Peyer's patch (tissue), 4 donors: ENCODE measurements at regions not wholly inside any gene's neighbourhood (a gene's known extent, or its start where the extent isn't known, plus 50 kb on each side); places are given as distances from the start of the nearest gene placed in this dataset.

ENCODE experiments used
- DNase-seq, 3 donors: peaks; one replicate each; pipeline ENCODE4 v3.0.0-alpha.2; 2017 to 2019
- H3K27ac ChIP-seq, 4 donors: fragments of 200-600 bp; sonication (generic); one replicate each; pipeline ENCODE4 v1.5.1; 2016 to 2019
- H3K27me3 ChIP-seq, 2 donors: fragments of 200-600 bp; sonication (generic); one replicate each; pipeline ENCODE4 v1.5.1; 2019
- H3K36me3 ChIP-seq, 3 donors: fragments of 200-600 bp; sonication (generic); one replicate each; pipeline ENCODE4 v1.5.1; 2016 to 2019
- H3K4me1 ChIP-seq, 4 donors: fragments of 200-600 bp; sonication (generic); one replicate each; pipeline ENCODE4 v1.5.1; 2016 to 2019
- H3K4me3 ChIP-seq, 4 donors: fragments of 200-600 bp; sonication (generic); 1 replicate in 3 of 4; 2 replicates in 1 of 4; pipeline ENCODE4 v1.5.1; 2016 to 2019; ENCODE audit warnings: mild to moderate bottlenecking in 1 of 4
- H3K9me3 ChIP-seq, 4 donors: fragments of 200-600 bp; sonication (generic); one replicate each; pipeline ENCODE4 v1.5.1; 2016 to 2019; ENCODE audit warnings: mild to moderate bottlenecking in 1 of 4
- CTCF ChIP-seq, 6 experiments: fragments of 450-650 bp in 4 of 6; fragments of 200-600 bp in 2 of 6; sonication (generic) in 1 of 6; IDR thresholded peaks; one replicate each; pipeline ENCODE4 v1.5.1; 2017 to 2019; ENCODE audit warnings: antibody characterized with exemption in 6 of 6, mild to moderate bottlenecking in 3 of 6, moderate library complexity in 1 of 6
- POLR2A ChIP-seq, 2 donors: fragments of 450-650 bp; IDR thresholded peaks; one replicate each; pipeline ENCODE4 v1.5.1; 2017; ENCODE audit warnings: antibody characterized with exemption in 2 of 2, mild to moderate bottlenecking in 2 of 2, moderate library complexity in 2 of 2

DNA sequence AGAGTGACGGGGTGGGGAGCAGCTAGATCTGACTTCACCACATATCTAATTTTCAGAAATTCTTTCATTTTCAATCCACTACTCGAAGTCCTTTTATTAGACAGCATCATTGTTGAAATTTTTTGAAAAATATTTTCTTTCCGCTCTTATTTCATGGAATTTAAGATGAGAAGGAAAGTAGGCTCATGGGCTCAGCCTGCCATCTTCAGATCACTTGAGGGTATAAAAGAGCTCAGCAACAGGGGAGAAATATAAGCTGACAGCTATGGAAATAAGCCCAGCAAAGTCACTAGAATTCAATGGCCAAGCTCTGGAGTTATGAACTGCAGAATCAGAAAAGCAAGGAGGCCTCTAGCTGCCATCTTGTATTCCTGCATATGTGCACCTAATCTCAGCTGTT lies 389.1 kb downstream of the XPNPEP1 start:
- H3K4me1 ChIP-seq = no peaks in the 10 kb centered on the region
- H3K27me3 ChIP-seq = no peaks in the 10 kb centered on the region
- TF ChIP-seq CTCF (IDR thresholded peaks at IDR 0.05) = no peak
- no peak for TF ChIP-seq POLR2A (IDR thresholded peaks at IDR 0.05)
- H3K36me3 ChIP-seq = no peaks in the 10 kb centered on the region
- no peak for DNase-seq
- no peaks in the 10 kb centered on the region for H3K9me3 ChIP-seq
- no peak overlapping the region for H3K4me3 ChIP-seq
- no peak overlapping the region for H3K27ac ChIP-seq

- Histone ChIP-seq H3K36me3 (no peaks in the 10 kb centered on the region), H3K9me3 (no peaks in the 10 kb centered on the region), H3K27ac (no peak overlapping the region), H3K4me3 (no peak overlapping the region), H3K4me1 (no peaks in the 10 kb centered on the region), H3K27me3 (no peaks in the 10 kb centered on the region)
- TF ChIP-seq POLR2A (IDR thresholded peaks at IDR 0.05) (no peak), CTCF (IDR thresholded peaks at IDR 0.05) (no peak)
- DNase-seq = no peak
Observed at GRCh38 chr10:109529258-109529657, 394.1 kb downstream of the XPNPEP1 start.

DNA sequence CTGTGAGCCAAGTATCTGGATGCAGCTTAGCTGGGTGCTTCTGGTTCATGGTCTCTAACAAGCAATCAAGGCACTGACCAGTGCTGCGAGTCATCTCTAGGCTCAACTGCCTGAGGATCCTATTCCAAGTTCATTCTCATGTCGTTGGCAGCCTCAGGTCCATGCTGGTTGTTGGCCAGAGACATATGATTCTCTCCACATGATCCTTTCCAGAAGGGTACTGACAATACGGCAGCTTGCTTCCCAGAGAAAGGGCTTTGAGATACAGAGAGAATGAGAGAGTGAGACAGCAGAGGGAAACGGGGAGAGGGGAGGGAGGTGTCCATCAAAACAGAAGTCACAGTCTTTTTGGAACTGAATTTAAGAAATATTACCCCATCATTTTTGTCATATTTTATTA lies 405.6 kb downstream of the XPNPEP1 start:
- no peak overlapping the region for H3K27ac ChIP-seq
- H3K4me1 ChIP-seq = no peaks in the 10 kb centered on the region
- no peak for DNase-seq
- TF ChIP-seq CTCF (IDR thresholded peaks at IDR 0.05) = no peak
- no peak for TF ChIP-seq POLR2A (IDR thresholded peaks at IDR 0.05)
- H3K4me3 ChIP-seq = no peak overlapping the region
- no peaks in the 10 kb centered on the region for H3K36me3 ChIP-seq
- H3K27me3 ChIP-seq = no peaks in the 10 kb centered on the region
- H3K9me3 ChIP-seq = no peaks in the 10 kb centered on the region

GRCh38 chr10:109504401-109504800 lies 418.9 kb downstream of the XPNPEP1 start:
- H3K4me1 ChIP-seq = no peaks in the 10 kb centered on the region
- H3K36me3 ChIP-seq = no peaks in the 10 kb centered on the region
- H3K9me3 ChIP-seq = no peaks in the 10 kb centered on the region
- H3K27me3 ChIP-seq = no peaks in the 10 kb centered on the region
- TF ChIP-seq POLR2A (IDR thresholded peaks at IDR 0.05) = no peak
- TF ChIP-seq CTCF (IDR thresholded peaks at IDR 0.05) = no peak
- no peak for DNase-seq
- H3K27ac ChIP-seq = no peak overlapping the region
- no peak overlapping the region for H3K4me3 ChIP-seq

DNA sequence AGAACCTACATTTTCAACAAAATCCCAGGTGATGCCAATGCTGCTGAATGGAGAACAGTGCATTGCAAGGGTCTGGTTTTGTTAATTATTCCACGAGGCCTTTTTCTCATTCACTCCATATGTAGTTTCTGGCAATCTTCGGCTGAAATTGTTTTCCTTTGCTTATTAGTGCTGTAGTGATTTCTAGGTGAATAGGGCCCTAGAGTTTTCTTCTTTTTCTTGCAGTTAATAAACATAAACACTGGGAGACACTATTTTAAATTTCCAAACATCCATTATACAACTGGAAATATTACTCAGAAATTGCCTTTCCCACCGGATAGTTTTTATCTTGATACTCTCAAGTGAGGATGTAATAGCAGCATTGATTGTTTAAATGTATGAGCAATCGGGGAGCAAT lies 435.6 kb downstream of the XPNPEP1 start:
- Histone ChIP-seq H3K4me3 (no peak overlapping the region), H3K27ac (no peak overlapping the region), H3K36me3 (no peaks in the 10 kb centered on the region), H3K4me1 (no peaks in the 10 kb centered on the region), H3K9me3 (no peaks in the 10 kb centered on the region), H3K27me3 (no peaks in the 10 kb centered on the region)
- TF ChIP-seq POLR2A (IDR thresholded peaks at IDR 0.05) = no peak
- no peak for TF ChIP-seq CTCF (IDR thresholded peaks at IDR 0.05)
- no peak for DNase-seq

GRCh38 chr10:109480836-109481235 lies 442.5 kb downstream of the XPNPEP1 start:
- Histone ChIP-seq H3K27me3 (no peaks in the 10 kb centered on the region), H3K27ac (no peak overlapping the region), H3K36me3 (no peaks in the 10 kb centered on the region), H3K4me3 (no peak overlapping the region), H3K4me1 (no peaks in the 10 kb centered on the region), H3K9me3 (no peaks in the 10 kb centered on the region)
- TF ChIP-seq CTCF (IDR thresholded peaks at IDR 0.05) (no peak), POLR2A (IDR thresholded peaks at IDR 0.05) (no peak)
- no peak for DNase-seq
